Kidney (tissue), 13 donors: ENCODE measurements at regions not wholly inside any gene's neighbourhood (a gene's known extent, or its start where the extent isn't known, plus 50 kb on each side); places are given as distances from the start of the nearest gene placed in this dataset.

Experiments
- DNase-seq, 5 donors: peaks; one replicate each; pipeline ENCODE4 v3.0.0-alpha.2; 2013 to 2020
- FAIRE-seq: peaks from 2 replicates; lab custom pipeline; 2012; peaks lifted over from hg19 to GRCh38; lab: Jason Lieb, UNC
- H3K27ac ChIP-seq, 2 donors: one replicate each; pipeline ENCODE4 v1.7.0; 2013; ENCODE audit warnings: low read depth in 2 of 2, low read length in 2 of 2, inconsistent platforms in 1 of 2
- H3K27me3 ChIP-seq: one replicate; pipeline ENCODE4 v1.7.1; 2013; ENCODE audit warnings: low read length, inconsistent platforms; ENCODE audit not compliant: control insufficient read depth, insufficient read depth
- H3K36me3 ChIP-seq, 3 donors: one replicate each; pipeline versions ENCODE4 v1.7.0 to v1.7.1; 2013; ENCODE audit warnings: low read length in 3 of 3, control low read depth in 1 of 3, inconsistent platforms in 1 of 3; ENCODE audit not compliant: insufficient read depth in 3 of 3, control insufficient read depth in 2 of 3
- H3K4me1 ChIP-seq, 3 donors: one replicate each; pipeline versions ENCODE4 v1.7.0 to v1.7.1; 2013; ENCODE audit warnings: low read length in 3 of 3, inconsistent platforms in 1 of 3, low read depth in 1 of 3; ENCODE audit not compliant: control insufficient read depth in 2 of 3, insufficient read depth in 2 of 3
- H3K4me3 ChIP-seq, 3 donors: one replicate each; pipeline versions ENCODE4 v1.7.0 to v1.8.1; 2013; ENCODE audit warnings: low read length in 3 of 3, control low read depth in 1 of 3, inconsistent platforms in 1 of 3
- H3K9ac ChIP-seq, 3 donors: one replicate each; pipeline versions ENCODE4 v1.7.0 to v1.7.1; 2013; ENCODE audit warnings: low read length in 3 of 3, control low read depth in 1 of 3, inconsistent platforms in 1 of 3
- H3K9me3 ChIP-seq, 3 donors: one replicate each; pipeline versions ENCODE4 v1.7.0 to v1.7.1; 2013; ENCODE audit warnings: low read length in 3 of 3, control low read depth in 1 of 3, inconsistent platforms in 1 of 3; ENCODE audit not compliant: control insufficient read depth in 2 of 3, insufficient read depth in 1 of 3
- CTCF ChIP-seq: IDR thresholded peaks from 3 replicates; pipeline ENCODE4 v1.5.1; 2012; ENCODE audit warnings: mild to moderate bottlenecking, moderate library complexity, borderline replicate concordance; ENCODE audit not compliant: insufficient read depth; ENCODE audit errors: extremely low read depth
- intact Hi-C: fragments of 100-400 bp; cut with DNase I; formaldehyde crosslinking; loops from one replicate; pipeline ENCODE4 v1.11.1; 2022
- donor health status: control.
- donor health status: control.
- donor health status: control.
- donor health status: control.
- donor health status: control.
- donor health status: DM: yes; HTN: yes; CAD: no.
- donor health status: Normal renal cell carcinoma (clear cell type).

- intact Hi-C loops: no loop called here
- no peak for TF ChIP-seq CTCF
- DNase-seq: no peak
- no peak overlapping the region for H3K27ac ChIP-seq
- no peak for FAIRE-seq
- no peaks in the 10 kb centered on the region for H3K27me3 ChIP-seq
- H3K4me3 ChIP-seq: no peak overlapping the region
- H3K9me3 ChIP-seq: no peaks in the 10 kb centered on the region
- no peak overlapping the region for H3K9ac ChIP-seq
- H3K4me1 ChIP-seq: no peaks in the 10 kb centered on the region
- no peaks in the 10 kb centered on the region for H3K36me3 ChIP-seq
These were observed 97.0 kb downstream of the PSAT1 start for GRCh38 chr9:78393932-78394331.

DNA sequence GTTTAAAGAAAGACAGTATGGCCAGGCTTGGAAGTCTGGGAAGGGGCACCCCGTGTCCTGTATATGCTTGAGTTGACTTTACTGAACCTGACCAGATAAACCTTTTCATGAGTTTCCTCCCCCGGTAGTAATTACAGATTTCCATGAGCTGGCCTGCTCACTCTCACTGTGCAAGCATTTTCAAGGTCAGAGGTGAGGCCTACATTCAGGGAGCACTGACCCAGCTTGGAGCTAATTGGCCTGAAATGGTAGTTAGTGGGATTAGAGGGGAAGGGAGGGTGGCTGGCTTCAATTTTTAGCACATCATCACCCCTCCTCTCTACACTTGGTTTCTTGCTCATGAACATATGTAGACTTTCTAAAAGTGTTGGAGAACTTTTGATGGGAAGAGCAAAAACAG, 99.2 kb downstream of the PSAT1 start:
- Histone ChIP-seq H3K9me3 (no peaks in the 10 kb centered on the region), H3K36me3 (no peaks in the 10 kb centered on the region), H3K27ac (no peak overlapping the region), H3K4me3 (no peak overlapping the region), H3K4me1 (no peaks in the 10 kb centered on the region), H3K27me3 (no peaks in the 10 kb centered on the region), H3K9ac (no peak overlapping the region)
- no peak for FAIRE-seq
- no peak for DNase-seq
- TF ChIP-seq CTCF: no peak
- intact Hi-C loops: no loop called here

GRCh38 chr9:78397045-78397444, 100.1 kb downstream of the PSAT1 start:
- no peak for FAIRE-seq
- H3K4me3 ChIP-seq: no peak overlapping the region
- no peaks in the 10 kb centered on the region for H3K4me1 ChIP-seq
- H3K36me3 ChIP-seq: no peaks in the 10 kb centered on the region
- TF ChIP-seq CTCF: no peak
- no peak overlapping the region for H3K9ac ChIP-seq
- no peaks in the 10 kb centered on the region for H3K9me3 ChIP-seq
- no peak overlapping the region for H3K27ac ChIP-seq
- H3K27me3 ChIP-seq: no peaks in the 10 kb centered on the region
- DNase-seq: peak in 1 of 5 donors; percentile 4
- intact Hi-C loops: no loop called here

GRCh38 chr9:78397454-78397853, 100.5 kb downstream of the PSAT1 start:
- H3K27ac ChIP-seq: no peak overlapping the region
- no peaks in the 10 kb centered on the region for H3K4me1 ChIP-seq
- no peaks in the 10 kb centered on the region for H3K9me3 ChIP-seq
- no peak for TF ChIP-seq CTCF
- FAIRE-seq (no peak), DNase-seq (peak in 2 of 5 donors; percentile 24 to 26)
- H3K27me3 ChIP-seq: no peaks in the 10 kb centered on the region
- no peak overlapping the region for H3K4me3 ChIP-seq
- H3K9ac ChIP-seq: no peak overlapping the region
- no peaks in the 10 kb centered on the region for H3K36me3 ChIP-seq
- intact Hi-C loops: no loop called here
